Endothelial cell of umbilical vein (primary cell): ENCODE measurements at regions not wholly inside any gene's neighbourhood (a gene's known extent, or its start where the extent isn't known, plus 50 kb on each side); places are given as distances from the start of the nearest gene placed in this dataset.

Experiments
- BruUV-seq: library from RNA; stranded (reverse); fragments of 400-500 nt; replicated peaks from 2 replicates; lab custom pipeline; 2021; lab: Mats Ljungman, UMichigan
- CTCF ChIA-PET: fragments of 300-600, 350-600 bp; sonication (Branson Sonifier 250); formaldehyde crosslinking; loops from one replicate; lab custom pipeline; 2021; ENCODE audit warnings: antibody characterized with exemption, inconsistent platforms; lab: Charles Lee
- POLR2A ChIA-PET: fragments of 300-600, 350-600 bp; sonication (Branson Sonifier 250); formaldehyde crosslinking; loops from one replicate; lab custom pipeline; 2021; ENCODE audit warnings: antibody characterized with exemption, inconsistent platforms; lab: Charles Lee
- DNase-seq: peaks from one replicate; pipeline ENCODE4 v3.0.0-alpha.2; 2011; ENCODE audit warnings: low read depth, low spot score
- FAIRE-seq: peaks from 2 replicates; lab custom pipeline; 2011; peaks lifted over from hg19 to GRCh38; lab: Jason Lieb, UNC
- H2AFZ ChIP-seq: 2 replicates; pipeline ENCODE4 v1.6.0; 2012; ENCODE audit warnings: low read depth, low read length, control low read depth, inconsistent platforms
- H3K27ac ChIP-seq: 2 replicates; pipeline ENCODE4 v1.5.1; 2011; ENCODE audit warnings: low read depth, mild to moderate bottlenecking, control low read depth, low read length, moderate library complexity; ENCODE audit not compliant: insufficient read depth
- H3K27me3 ChIP-seq, 2 experiments: 2 replicates each; pipeline versions ENCODE4 v1.6.0 to v1.6.1; 2011; ENCODE audit warnings: low read length in 2 of 2, mixed read lengths in 1 of 2; ENCODE audit not compliant: control insufficient read depth in 2 of 2, insufficient read depth in 2 of 2
- H3K36me3 ChIP-seq, 2 experiments: 2 replicates in 1 of 2; 3 replicates in 1 of 2; pipeline ENCODE4 v1.5.1; 2011; ENCODE audit warnings: low read length in 2 of 2, mild to moderate bottlenecking in 1 of 2, moderate library complexity in 1 of 2; ENCODE audit not compliant: control insufficient read depth in 2 of 2, insufficient read depth in 2 of 2; ENCODE audit errors: extremely low read depth in 1 of 2
- H3K4me1 ChIP-seq: 3 replicates; pipeline ENCODE4 v1.5.1; 2011; ENCODE audit warnings: mild to moderate bottlenecking, low read length; ENCODE audit not compliant: control insufficient read depth, insufficient read depth; ENCODE audit errors: extremely low read depth
- H3K4me2 ChIP-seq: 2 replicates; pipeline ENCODE4 v1.6.1; 2011; ENCODE audit warnings: low read length, control low read depth, mixed read lengths; ENCODE audit not compliant: insufficient read depth
- H3K4me3 ChIP-seq, 3 experiments: fragments of 200-600 bp in 1 of 3; sonication (generic), shearing (Covaris generic) in 1 of 3; replicated peaks in 1 of 3; 2 replicates each; pipeline ENCODE4 v1.5.1; 2011 to 2016; ENCODE audit warnings: control low read depth in 3 of 3, low read length in 3 of 3, mild to moderate bottlenecking in 2 of 3, inconsistent platforms in 1 of 3, low read depth in 1 of 3, moderate library complexity in 1 of 3; ENCODE audit not compliant: insufficient read depth in 1 of 3
- H3K79me2 ChIP-seq: 2 replicates; pipeline ENCODE4 v1.6.0; 2012; ENCODE audit warnings: low read length, inconsistent platforms; ENCODE audit not compliant: control insufficient read depth, insufficient read depth
- H3K9ac ChIP-seq: replicated peaks from 2 replicates; pipeline ENCODE3; 2011; ENCODE audit warnings: low read length, control low read depth; ENCODE audit not compliant: insufficient read depth; ENCODE audit errors: extremely low read depth
- H3K9me1 ChIP-seq: replicated peaks from 3 replicates; pipeline ENCODE4 v1.6.0; 2011; ENCODE audit warnings: mild to moderate bottlenecking, low read length; ENCODE audit not compliant: control insufficient read depth, insufficient read depth; ENCODE audit errors: extremely low read depth
- H3K9me3 ChIP-seq: replicated peaks from 2 replicates; pipeline ENCODE4 v1.5.1; 2012; ENCODE audit warnings: low read length, inconsistent platforms; ENCODE audit not compliant: control insufficient read depth, insufficient read depth
- H4K20me1 ChIP-seq: replicated peaks from 2 replicates; pipeline ENCODE3; 2011; ENCODE audit warnings: mild to moderate bottlenecking, low read length; ENCODE audit not compliant: control insufficient read depth, insufficient read depth; ENCODE audit errors: extremely low read depth
- EZH2 ChIP-seq: IDR thresholded peaks from 2 replicates; pipeline ENCODE4 v1.6.1; 2012; ENCODE audit warnings: borderline replicate concordance, low read depth, mild to moderate bottlenecking, moderate library complexity, low read length, inconsistent platforms; ENCODE audit not compliant: severe bottlenecking
- FOS ChIP-seq: IDR thresholded peaks from 2 replicates; pipeline ENCODE4 v1.6.1; 2011; ENCODE audit warnings: mild to moderate bottlenecking, low read length, moderate library complexity, borderline replicate concordance; ENCODE audit not compliant: insufficient read depth
- GATA2 ChIP-seq: IDR thresholded peaks from 2 replicates; pipeline ENCODE4 v1.7.0; 2011; ENCODE audit warnings: low read depth, mild to moderate bottlenecking, moderate library complexity, mixed read lengths, low read length; ENCODE audit not compliant: insufficient read length, insufficient read depth
- JUN ChIP-seq: IDR thresholded peaks from 2 replicates; pipeline ENCODE4 v1.6.1; 2011; ENCODE audit warnings: borderline replicate concordance, low read depth; ENCODE audit not compliant: insufficient read length, insufficient read depth
- MYC ChIP-seq: IDR thresholded peaks from one replicate; pipeline ENCODE4 v1.6.1; 2011; ENCODE audit warnings: mild to moderate bottlenecking, low read depth, low read length
- POLR2A ChIP-seq: IDR thresholded peaks from 2 replicates; pipeline ENCODE4 v1.6.1; 2012; ENCODE audit warnings: low read depth, mild to moderate bottlenecking, control low read depth, low read length
- POLR2AphosphoS5 ChIP-seq: IDR thresholded peaks from 2 replicates; pipeline ENCODE4 v1.6.1; 2012; ENCODE audit warnings: low read depth, mild to moderate bottlenecking, control low read depth, low read length, moderate library complexity; ENCODE audit not compliant: insufficient read depth
- dilution Hi-C: fragments of 300-500 bp; cut with MboI; formaldehyde crosslinking; loops from one replicate; pipeline ENCODE4 v1.15.0; 2019; ENCODE audit warnings: low sequenced_read_pairs; ENCODE audit not compliant: extremely low pct_ligation_motif_present
- intact Hi-C: fragments of 100-400 bp; cut with micrococcal nuclease; formaldehyde crosslinking; loops from one replicate; pipeline ENCODE4 v1.10.0; 2022
- TF ChIP-seq, protein P1 (sequence below), 2 donors: IDR thresholded peaks; 1 replicate in 1 of 2; 2 replicates in 1 of 2; pipeline ENCODE4 v1.5.1; 2011; ENCODE audit warnings: low read length in 2 of 2, mild to moderate bottlenecking in 2 of 2, moderate library complexity in 2 of 2, control low read depth in 1 of 2, inconsistent platforms in 1 of 2, low read depth in 1 of 2; ENCODE audit not compliant: insufficient read depth in 1 of 2; ENCODE audit errors: extremely low read depth in 1 of 2
- TF ChIP-seq, protein P2 (sequence below): IDR thresholded peaks from 2 replicates; pipeline ENCODE4 v1.6.1; 2011; ENCODE audit not compliant: insufficient read depth, insufficient read length

DNA sequence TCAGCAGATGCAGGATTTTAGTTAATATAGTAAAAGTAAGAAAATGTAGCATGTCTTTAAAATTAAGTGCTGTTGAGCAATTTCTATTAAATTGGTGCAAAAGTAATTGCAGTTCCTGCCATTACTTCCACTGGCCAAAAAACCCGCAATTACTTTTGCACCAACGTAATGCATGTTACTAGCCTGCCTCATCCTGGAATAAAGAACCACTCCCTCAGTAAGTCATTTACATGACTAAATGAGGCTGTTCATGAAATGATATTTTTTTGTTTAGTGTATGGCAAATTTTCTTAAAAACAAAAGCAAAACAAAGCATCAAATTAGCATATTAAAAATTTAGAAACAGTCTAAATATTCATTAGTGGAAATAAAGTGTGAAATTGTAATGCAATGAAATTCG lies 180.4 kb downstream of the DIPK2A start:
- dilution Hi-C loops = no loop called here
- H4K20me1 ChIP-seq = no peaks in the 10 kb centered on the region
- ChIA-PET POLR2A (no interaction called here), CTCF (no interaction called here)
- H3K9me3 ChIP-seq = no peaks in the 10 kb centered on the region
- no peak overlapping the region for H3K4me3 ChIP-seq
- no peak overlapping the region for H2AFZ ChIP-seq
- no peaks in the 10 kb centered on the region for H3K36me3 ChIP-seq
- intact Hi-C loops = no loop called here
- no peak overlapping the region for H3K27ac ChIP-seq
- TF ChIP-seq FOS (no peak), JUN (no peak), EZH2 (no peak), POLR2AphosphoS5 (no peak), POLR2A (no peak)
- TF ChIP-seq, protein P1, sequence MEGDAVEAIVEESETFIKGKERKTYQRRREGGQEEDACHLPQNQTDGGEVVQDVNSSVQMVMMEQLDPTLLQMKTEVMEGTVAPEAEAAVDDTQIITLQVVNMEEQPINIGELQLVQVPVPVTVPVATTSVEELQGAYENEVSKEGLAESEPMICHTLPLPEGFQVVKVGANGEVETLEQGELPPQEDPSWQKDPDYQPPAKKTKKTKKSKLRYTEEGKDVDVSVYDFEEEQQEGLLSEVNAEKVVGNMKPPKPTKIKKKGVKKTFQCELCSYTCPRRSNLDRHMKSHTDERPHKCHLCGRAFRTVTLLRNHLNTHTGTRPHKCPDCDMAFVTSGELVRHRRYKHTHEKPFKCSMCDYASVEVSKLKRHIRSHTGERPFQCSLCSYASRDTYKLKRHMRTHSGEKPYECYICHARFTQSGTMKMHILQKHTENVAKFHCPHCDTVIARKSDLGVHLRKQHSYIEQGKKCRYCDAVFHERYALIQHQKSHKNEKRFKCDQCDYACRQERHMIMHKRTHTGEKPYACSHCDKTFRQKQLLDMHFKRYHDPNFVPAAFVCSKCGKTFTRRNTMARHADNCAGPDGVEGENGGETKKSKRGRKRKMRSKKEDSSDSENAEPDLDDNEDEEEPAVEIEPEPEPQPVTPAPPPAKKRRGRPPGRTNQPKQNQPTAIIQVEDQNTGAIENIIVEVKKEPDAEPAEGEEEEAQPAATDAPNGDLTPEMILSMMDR (IDR thresholded peaks at IDR 0.05; ENCODE audit: extremely low read depth in 1 of 2, insufficient read depth in 1 of 2, low read depth in 1 of 2, low read length in 2 of 2) = no peak
- no peaks in the 10 kb centered on the region for H3K27me3 ChIP-seq
- no peaks in the 10 kb centered on the region for H3K79me2 ChIP-seq
- H3K9ac ChIP-seq = no peak overlapping the region
- BruUV-seq = no TSS peak
- H3K4me1 ChIP-seq = no peaks in the 10 kb centered on the region
- peaks cover 3% of the 10 kb centered on the region for H3K9me1 ChIP-seq
- no peak overlapping the region for H3K4me2 ChIP-seq
- DNase-seq (no peak), FAIRE-seq (no peak)

DNA sequence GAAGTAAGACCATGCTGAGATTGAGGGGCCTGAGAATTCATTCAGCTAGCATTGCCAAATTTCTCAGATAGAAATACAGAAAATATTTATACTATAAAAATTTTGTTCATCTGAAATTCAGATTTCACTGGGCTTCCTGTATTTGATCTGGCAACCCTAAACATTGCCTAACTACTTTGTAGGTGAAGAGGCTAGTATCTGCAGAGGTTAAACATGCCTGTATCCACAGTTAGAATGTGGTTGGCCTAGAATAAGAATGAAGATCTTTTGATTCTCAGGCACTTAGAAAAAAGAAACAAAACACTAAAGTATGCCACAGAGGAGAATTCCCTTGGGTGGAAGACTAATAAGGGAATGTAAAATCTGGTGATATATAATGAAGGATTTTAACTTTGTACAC lies 189.0 kb downstream of the DIPK2A start:
- H3K9me1 ChIP-seq = no peaks in the 10 kb centered on the region
- H4K20me1 ChIP-seq = no peaks in the 10 kb centered on the region
- H3K9ac ChIP-seq = no peak overlapping the region
- no peaks in the 10 kb centered on the region for H3K27me3 ChIP-seq
- H3K4me2 ChIP-seq = no peak overlapping the region
- H3K27ac ChIP-seq = no peak overlapping the region
- no peak overlapping the region for H3K4me3 ChIP-seq
- ChIA-PET CTCF (no interaction called here), POLR2A (no interaction called here)
- H3K36me3 ChIP-seq = no peaks in the 10 kb centered on the region
- dilution Hi-C loops = no loop called here
- no peak for TF ChIP-seq JUN
- TF ChIP-seq GATA2 = no peak
- TF ChIP-seq FOS = no peak
- no peak for TF ChIP-seq POLR2AphosphoS5
- TF ChIP-seq MYC = no peak
- no peak for TF ChIP-seq EZH2
- no peak for TF ChIP-seq POLR2A
- TF ChIP-seq, protein P1 (IDR thresholded peaks at IDR 0.05; ENCODE audit: extremely low read depth in 1 of 2, insufficient read depth in 1 of 2, low read depth in 1 of 2, low read length in 2 of 2) = no peak
- TF ChIP-seq, protein P2, sequence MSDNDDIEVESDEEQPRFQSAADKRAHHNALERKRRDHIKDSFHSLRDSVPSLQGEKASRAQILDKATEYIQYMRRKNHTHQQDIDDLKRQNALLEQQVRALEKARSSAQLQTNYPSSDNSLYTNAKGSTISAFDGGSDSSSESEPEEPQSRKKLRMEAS = no peak
- FAIRE-seq = no peak
- no peak for DNase-seq
- no TSS peak for BruUV-seq
- no peak overlapping the region for H2AFZ ChIP-seq
- H3K79me2 ChIP-seq = no peaks in the 10 kb centered on the region
- intact Hi-C loops = no loop called here
- no peaks in the 10 kb centered on the region for H3K4me1 ChIP-seq
- no peaks in the 10 kb centered on the region for H3K9me3 ChIP-seq
